Heart left ventricle (tissue), 13 donors: ENCODE measurements at regions not wholly inside any gene's neighbourhood (a gene's known extent, or its start where the extent isn't known, plus 50 kb on each side); places are given as distances from the start of the nearest gene placed in this dataset.
"Not testable (repeated sequence)": the region's sequence is repeated elsewhere in the genome, so short reads cannot be mapped to it uniquely, and the experiment has no call there.

Experiments
- POLR2A ChIP-seq, 2 donors: fragments of 450-650 bp; IDR thresholded peaks; one replicate each; pipeline ENCODE4 v1.6.1; 2017; ENCODE audit warnings: antibody characterized with exemption in 2 of 2, mild to moderate bottlenecking in 2 of 2, moderate library complexity in 2 of 2
- TF ChIP-seq, protein P1 (sequence below), 12 donors: fragments of 200-600 bp; sonication (generic) in 4 of 12; IDR thresholded peaks; one replicate each; pipeline versions ENCODE4 v1.5.0 to v1.8.0; 2018 to 2022; ENCODE audit warnings: antibody characterized with exemption in 12 of 12, mild to moderate bottlenecking in 5 of 12
- donor health status: ischemic (EF 13 %, LVEDD 7.1; RV severe dilation, severe dysfunction).
- donor health status: DM: no; HTN: yes; CAD: no.
- donor health status: DM: no; HTN: no; CAD: no.
- donor health status: ischemic (EF 25% LVEDD 6.9; RV normal size, moderate dysfunction).
- donor health status: ischemic (EF 25% LVEDD 5.7; RV mildly dilated, moderate dysfunction).
- donor health status: ischemic (EF 35%, LVEDD 5.7; RV mildly dilated, moderate dysfunction).
- donor health status: nonischemic (EF 11% LVEDD 7.7; RV severe dilation, severe dysfunction).
- donor health status: DM: yes; HTN: yes; CAD: no.
- donor health status: PGD.
- donor health status: ischemic (EF 29% LVEDD 5.4; RV normal size, mild dysfunction).
- donor health status: nonischemic (EF 23%, LVEDD 6.1; RV moderate dilation, normal function).

DNA sequence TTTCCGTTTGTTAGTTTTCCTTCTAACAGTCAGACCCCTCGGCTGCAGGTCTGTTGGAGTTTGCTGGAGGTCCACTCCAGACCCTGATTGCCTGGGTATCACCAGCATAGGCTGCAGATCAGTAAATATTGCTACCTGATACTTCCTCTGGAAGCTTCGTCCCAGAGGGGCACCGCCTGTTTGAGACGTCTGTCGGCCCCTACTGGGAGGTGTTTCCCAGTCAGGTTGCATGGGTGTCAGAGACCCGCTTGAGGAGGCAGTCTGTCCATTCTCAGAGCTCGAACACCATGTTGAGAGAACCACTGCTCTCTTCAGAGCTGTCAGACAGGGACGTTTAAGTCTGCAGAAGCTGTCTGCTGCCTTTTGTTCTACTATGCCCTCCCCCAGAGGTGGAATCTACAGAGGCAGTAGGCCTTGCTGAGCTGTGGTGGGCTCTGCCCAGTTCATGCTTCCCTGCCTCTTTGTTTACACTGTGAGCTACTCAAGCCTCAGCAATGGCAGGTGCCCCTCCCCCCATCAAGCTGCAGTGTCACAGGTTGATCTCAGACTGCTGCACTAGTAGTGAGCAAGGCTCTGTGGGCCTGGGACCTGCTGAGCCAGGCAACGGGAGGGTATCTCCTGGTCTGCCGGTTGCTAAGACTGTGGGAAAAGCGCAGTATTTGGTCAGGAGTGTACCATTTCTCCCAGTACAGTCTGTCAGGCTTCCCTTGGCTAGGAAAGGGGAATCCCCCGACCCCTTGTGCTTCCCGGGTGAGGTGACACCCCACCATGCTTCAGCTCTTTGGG is 74.4 kb upstream of the TOP3B start:
- TF ChIP-seq POLR2A (IDR thresholded peaks at IDR 0.05): not testable (repeated sequence)
- TF ChIP-seq, protein P1, sequence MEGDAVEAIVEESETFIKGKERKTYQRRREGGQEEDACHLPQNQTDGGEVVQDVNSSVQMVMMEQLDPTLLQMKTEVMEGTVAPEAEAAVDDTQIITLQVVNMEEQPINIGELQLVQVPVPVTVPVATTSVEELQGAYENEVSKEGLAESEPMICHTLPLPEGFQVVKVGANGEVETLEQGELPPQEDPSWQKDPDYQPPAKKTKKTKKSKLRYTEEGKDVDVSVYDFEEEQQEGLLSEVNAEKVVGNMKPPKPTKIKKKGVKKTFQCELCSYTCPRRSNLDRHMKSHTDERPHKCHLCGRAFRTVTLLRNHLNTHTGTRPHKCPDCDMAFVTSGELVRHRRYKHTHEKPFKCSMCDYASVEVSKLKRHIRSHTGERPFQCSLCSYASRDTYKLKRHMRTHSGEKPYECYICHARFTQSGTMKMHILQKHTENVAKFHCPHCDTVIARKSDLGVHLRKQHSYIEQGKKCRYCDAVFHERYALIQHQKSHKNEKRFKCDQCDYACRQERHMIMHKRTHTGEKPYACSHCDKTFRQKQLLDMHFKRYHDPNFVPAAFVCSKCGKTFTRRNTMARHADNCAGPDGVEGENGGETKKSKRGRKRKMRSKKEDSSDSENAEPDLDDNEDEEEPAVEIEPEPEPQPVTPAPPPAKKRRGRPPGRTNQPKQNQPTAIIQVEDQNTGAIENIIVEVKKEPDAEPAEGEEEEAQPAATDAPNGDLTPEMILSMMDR (IDR thresholded peaks at IDR 0.05): not testable (repeated sequence)
